HG03039 (cell line): ENCODE measurements at regions not wholly inside any gene's neighbourhood (a gene's known extent, or its start where the extent isn't known, plus 50 kb on each side); places are given as distances from the start of the nearest gene placed in this dataset.
"Not testable (repeated sequence)": the region's sequence is repeated elsewhere in the genome, so short reads cannot be mapped to it uniquely, and the experiment has no call there.

Experiments used
- ATAC-seq: cut with Tn5 transposase; IDR thresholded peaks from one replicate; pipeline ENCODE4 v1.9.1; 2021; ENCODE audit warnings: mild to moderate bottlenecking, moderate library complexity; ENCODE audit not compliant: unreplicated experiment

GRCh38 chr6:98395610-98396166 lies 438.7 kb upstream of the POU3F2 start:
- ATAC-seq = no peak

DNA sequence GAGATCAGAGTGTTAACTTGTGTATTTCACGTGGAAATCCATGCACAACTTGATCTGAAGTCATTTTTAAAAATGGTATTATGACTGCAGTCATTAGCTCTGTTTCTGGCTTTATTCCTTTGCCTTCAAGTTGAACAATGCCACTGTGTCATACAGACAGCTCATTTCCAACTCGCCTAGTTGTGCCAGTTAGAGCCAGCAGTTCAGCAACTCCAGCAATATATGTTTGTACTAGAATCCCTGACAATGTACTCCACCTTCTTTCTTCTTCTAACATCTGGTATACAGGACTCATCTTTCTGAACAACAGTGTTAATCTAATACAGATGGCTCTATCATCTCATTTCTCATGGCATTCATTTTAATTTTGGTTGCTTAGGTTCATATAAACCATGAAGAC lies 418.3 kb upstream of the POU3F2 start:
- ATAC-seq = no peak

GRCh38 chr6:98416497-98417158 lies 417.7 kb upstream of the POU3F2 start:
- ATAC-seq = not testable (repeated sequence)

GRCh38 chr6:98433325-98434056 lies 400.9 kb upstream of the POU3F2 start:
- ATAC-seq = peak; percentile 84

- no peak for ATAC-seq
These were observed 390.7 kb upstream of the POU3F2 start for GRCh38 chr6:98443633-98444032.

GRCh38 chr6:98452685-98453084 lies 381.7 kb upstream of the POU3F2 start:
- no peak for ATAC-seq

DNA sequence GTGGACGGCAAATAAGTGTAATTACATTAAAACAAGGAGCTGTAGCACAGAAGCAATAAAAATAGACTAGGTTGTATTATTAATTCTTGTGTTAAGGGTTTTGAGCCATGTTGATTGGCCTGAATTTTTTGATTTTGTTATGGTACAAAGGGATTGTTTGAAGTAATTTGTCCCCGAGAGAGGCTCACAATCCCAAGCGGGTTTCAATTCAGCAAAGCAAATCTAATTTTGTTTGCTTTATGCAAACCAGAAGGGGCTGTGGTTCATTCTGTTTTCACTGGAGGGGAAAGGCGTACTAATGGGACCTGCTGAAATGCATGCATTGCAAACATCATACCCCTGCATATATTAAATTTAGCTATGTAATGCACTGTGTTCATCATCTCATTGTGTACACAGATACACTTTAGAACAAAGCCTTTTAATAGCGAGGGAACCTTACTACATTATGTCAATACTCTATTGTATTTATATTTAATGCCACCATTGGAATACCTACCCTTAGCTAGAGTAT lies 379.5 kb upstream of the POU3F2 start:
- no peak for ATAC-seq

- ATAC-seq = no peak
These were observed 375.7 kb upstream of the POU3F2 start for GRCh38 chr6:98458708-98459107.

DNA sequence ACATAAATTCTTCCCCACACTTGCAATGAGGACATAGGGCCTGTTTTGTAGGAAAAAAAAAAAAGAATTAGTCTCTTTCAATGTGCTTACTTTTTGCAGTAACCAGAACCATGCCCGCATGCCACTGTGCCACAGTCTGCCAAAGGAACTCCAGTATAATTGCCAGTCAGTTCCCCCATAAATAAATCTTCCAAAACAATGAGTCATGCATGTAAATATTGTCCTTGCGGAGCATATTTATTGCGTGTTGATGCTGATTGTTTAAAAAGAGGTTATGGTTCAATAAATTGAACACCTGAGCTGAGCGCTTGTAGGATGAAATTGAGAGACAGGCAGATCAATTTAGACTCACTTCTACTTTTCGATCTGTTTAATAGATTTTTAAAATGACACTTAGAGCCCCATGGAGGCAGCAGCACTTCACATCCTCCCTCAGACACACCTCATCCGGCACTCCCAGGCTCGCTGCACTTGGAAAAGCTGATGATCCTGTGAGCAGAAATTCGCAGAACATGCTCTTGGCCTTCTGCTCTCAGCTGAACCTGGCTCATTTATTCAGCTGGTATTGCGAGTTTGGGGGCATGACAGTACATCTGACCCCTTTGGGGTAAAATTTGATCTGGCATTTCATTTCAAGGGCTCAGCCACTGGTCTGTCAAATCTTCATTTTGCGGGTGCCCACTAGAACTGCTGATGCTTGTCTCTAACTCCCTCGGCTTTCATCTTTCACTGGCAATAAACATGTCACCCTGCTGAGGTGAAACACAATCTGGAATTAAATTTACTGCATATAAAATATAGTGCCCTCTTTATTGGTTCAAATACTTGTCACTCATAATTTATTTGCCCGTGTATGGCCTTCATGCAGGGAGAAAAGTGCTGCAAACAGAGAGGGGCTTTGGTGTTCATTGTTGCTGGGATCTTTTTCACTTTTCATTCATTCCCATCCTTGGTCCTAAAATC lies 371.1 kb upstream of the POU3F2 start:
- no peak for ATAC-seq

DNA sequence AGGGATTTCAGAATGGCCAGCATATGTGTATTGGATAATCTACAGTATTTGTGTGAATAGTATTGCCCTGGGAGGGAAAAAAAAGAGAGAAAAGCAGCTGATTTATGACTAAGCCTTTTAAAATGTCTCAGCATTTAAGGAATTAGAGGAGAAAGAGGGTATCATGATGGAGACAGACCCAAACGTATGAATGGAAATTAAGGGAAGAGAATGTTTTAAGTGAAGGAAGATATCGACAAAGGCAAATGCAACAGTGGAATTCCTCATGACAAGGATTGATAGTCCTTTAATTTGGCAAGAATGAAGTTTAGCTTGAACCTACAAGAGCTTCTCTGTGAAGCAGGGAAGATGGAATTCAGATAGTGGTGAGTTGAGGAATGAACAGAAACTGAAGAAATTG lies 367.3 kb upstream of the POU3F2 start:
- no peak for ATAC-seq

- no peak for ATAC-seq
These were observed 366.5 kb upstream of the POU3F2 start for GRCh38 chr6:98467902-98468301.

GRCh38 chr6:98469141-98469540 lies 365.2 kb upstream of the POU3F2 start:
- ATAC-seq = no peak

DNA sequence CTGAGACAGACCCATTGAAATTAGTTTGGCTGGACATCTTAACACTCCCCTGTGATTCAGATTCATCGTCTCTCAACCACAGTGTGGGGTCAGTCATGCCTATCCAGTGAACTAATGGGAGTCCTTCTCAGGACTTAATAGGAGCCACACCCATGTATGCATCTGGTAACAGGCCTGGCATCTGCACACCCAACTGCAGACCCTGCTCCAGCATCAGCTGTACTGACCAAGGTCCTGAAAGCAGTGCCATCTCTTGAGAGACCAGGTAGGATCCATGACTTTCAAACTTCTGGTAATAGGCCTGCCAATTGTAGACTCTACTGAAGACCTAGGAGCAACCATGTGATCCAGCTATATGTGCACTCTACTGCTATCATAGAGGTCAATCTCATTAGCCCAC lies 363.6 kb upstream of the POU3F2 start:
- no peak for ATAC-seq

DNA sequence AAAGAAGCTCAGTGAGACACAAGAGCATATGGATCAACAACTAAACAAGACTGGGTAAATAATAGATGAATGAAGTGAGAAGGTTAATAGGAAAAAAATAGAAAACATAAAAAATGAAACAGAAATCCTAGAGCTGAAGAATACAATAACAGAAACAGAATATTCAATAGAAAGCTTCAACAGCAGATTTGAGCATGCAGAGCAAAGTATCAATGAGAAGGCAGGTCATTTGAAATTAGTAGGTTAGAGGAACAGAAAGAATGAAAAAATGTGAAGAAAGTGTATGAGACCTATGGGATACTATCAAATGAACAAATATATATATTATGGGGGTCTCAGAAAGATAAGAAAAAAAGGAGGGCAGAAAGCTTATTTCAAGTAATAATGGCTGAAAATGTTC lies 362.9 kb upstream of the POU3F2 start:
- ATAC-seq = no peak

GRCh38 chr6:98477231-98477630 lies 357.1 kb upstream of the POU3F2 start:
- no peak for ATAC-seq

DNA sequence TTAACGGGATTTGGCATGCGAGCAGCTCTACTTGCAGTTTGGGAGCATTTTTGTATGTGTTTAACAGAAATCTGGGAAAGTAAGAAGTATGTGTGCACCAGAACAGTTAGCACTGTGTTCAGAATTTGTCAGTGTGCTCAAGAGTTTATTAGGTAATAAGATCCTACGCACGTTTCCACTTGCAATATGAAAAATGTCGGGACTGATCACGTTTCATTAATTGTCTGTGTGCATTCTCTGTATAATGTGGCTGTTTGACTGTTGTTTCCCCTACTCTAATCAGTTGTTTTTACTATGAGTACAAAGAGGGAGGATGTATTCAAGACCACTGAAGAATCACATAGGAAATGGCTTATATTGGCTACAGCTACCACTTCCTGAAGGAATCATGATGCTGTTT lies 349.7 kb upstream of the POU3F2 start:
- ATAC-seq = no peak

- ATAC-seq = no peak
These were observed 348.8 kb upstream of the POU3F2 start for GRCh38 chr6:98485593-98485992.

DNA sequence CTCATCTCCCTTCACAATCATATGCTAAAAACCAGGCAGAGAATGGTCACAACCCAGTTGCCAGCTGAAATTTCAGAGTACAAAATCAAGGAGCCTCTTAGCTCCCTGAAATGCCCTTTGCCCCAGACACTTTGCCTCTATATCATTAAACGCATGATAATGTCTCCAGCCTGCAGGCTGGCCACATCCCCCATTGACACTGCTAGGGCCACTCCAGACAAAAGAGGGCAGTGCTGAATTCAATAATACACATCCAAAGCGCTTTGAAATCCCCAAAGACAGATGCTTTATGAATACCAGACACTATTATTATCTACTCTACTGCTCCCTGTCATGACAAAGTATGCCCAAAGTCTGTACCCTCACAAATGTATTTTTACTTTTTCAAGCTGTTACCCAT lies 348.3 kb upstream of the POU3F2 start:
- no peak for ATAC-seq

GRCh38 chr6:98487612-98488011 lies 346.8 kb upstream of the POU3F2 start:
- no peak for ATAC-seq

- no peak for ATAC-seq
These were observed 336.1 kb upstream of the POU3F2 start for GRCh38 chr6:98498144-98498775.

GRCh38 chr6:98498866-98499265 lies 335.5 kb upstream of the POU3F2 start:
- no peak for ATAC-seq
